Activated CD4-positive, CD25-positive, alpha-beta regulatory T cell (primary cell): ENCODE measurements at regions not wholly inside any gene's neighbourhood (a gene's known extent, or its start where the extent isn't known, plus 50 kb on each side); places are given as distances from the start of the nearest gene placed in this dataset.

ENCODE experiments used
- DNase-seq, 4 experiments: peaks; one replicate each; lab custom pipeline; 2025; lab: John Stamatoyannopoulos, UW

DNA sequence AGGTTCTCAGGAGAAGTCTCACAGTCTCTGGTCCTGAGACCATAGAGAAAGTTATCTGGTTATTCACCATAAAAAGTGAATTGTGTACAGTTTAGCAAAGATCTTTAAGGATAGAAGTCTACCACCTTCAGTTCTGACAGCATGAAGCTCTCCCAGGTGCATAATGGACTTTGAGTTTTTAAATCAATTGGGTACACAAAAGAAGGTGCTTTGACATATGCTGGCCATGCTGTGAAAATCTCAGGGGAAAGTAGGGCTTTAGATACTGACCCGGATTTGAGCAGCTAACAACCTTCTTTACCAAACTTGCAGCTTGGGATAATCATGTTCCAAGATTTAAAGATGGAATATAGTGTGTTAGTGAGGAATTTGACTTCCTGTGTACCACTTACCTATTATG is 264.2 kb downstream of the ZSWIM6 start:
- no peak for DNase-seq

DNA sequence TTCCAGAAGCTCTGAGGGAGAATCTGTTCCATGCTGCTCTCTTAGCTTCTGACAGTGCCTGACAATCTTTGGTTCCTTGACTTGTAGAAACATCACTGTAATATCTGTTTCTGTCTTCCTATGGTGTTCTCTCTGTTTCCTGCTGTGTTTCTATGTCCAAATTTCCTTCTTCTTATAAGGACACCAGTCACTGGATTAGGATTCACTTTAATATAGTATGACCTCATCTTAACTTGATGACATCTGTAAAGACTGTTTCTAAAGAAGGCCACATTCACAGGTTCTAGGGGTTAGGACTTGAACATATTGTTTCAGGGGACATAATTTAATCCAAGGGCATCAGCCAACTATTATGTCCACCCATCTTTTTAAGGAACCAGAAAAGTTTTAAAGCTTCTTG is 265.6 kb downstream of the ZSWIM6 start:
- DNase-seq: no peak

DNA sequence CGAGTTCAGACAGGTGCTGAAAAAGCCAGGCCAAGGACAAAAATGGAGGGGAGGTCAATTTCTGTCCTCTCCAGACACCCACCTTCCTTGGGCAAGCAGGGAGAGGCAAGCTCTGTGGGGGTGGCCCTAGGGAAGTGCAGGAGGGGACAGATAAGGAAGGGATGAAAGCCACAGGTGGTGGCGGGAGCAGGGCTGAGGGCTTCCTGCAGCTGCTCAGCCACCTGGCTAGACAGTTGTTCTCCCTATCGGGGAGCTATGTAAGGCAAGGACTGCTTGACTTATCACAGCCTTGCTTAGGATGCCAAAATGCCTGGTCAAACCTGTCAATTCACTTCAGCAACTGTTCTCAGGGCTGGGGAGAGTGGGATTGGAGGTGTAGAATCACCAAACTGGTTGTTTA is 266.1 kb downstream of the ZSWIM6 start:
- no peak for DNase-seq

DNA sequence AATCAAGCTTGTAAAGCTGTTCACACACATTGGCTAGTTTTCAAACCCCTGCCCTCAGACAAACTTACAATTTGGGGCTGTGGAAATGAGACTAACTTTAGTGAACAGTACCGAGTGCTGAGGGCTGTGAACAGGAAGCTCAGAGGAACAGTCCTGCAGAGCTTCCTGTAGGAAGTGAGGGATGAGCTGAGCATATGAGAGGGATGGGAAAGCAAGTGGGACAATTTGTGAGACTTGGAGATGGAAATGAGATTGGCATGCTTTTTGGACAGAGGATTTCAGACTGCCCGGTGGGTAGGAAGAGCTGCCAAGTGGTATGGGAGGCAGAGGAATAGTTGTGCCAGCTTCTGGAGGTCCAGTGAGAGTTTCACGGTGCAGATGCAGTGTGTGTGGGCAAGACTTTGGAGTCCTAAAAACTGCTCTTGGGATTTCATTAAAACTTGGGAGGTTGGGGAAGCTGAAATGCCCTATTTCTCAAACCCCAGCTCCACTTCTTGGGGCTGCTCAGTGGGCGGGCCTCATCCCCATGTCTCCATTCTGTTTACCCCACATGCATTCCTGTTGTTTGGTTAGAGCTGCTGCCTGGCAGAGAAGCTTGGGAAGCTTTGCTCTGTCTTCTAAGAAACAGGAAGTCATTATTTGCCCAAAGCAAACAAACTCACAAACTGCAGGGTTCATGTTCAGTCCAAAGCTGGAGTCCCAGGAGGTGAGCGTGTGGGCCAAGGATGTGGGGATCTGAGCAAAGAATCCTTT is 267.5 kb downstream of the ZSWIM6 start:
- no peak for DNase-seq

DNA sequence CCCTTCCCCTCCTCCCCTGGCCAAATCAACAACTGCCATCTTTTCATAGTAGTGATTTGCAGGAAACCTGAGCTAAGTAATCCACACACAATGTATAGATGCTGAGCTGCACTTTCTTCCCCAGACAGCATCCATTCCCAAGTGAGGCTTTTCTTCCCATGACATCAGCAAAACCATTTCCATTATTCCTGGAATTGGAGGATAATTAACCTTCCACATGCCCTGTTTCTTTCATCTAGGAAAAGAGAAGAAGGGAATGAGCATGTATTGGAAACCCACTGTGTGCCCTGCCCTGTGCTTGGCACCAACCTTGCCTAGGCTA is 268.0 kb downstream of the ZSWIM6 start:
- DNase-seq: no peak

DNA sequence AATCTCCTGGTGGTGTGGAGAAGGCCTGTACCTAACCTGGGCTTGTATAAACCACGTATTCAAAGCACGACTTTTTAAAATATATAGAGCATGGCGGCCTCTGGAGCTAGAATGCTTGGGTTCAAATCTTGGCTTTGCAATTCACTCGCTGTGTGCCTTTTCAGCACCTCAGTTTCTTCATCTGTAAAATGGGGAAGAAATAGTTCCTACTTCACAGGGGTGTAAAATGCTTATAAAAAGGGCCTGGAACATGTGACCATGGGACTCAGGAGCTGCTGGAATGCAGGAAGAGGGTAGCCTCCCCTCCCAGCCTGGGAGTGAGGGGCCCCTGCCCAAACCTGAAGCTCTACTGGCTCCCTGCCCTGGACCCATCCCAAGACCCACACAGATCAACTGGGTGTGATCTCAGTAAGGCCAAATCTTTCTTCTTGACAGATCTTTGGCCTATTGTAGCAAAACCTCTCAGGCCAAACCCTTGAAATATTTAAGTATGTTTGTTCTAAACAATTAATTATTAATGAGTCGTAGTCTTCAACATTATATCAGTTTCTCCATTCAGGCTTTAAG is 269.0 kb downstream of the ZSWIM6 start:
- DNase-seq: no peak

DNA sequence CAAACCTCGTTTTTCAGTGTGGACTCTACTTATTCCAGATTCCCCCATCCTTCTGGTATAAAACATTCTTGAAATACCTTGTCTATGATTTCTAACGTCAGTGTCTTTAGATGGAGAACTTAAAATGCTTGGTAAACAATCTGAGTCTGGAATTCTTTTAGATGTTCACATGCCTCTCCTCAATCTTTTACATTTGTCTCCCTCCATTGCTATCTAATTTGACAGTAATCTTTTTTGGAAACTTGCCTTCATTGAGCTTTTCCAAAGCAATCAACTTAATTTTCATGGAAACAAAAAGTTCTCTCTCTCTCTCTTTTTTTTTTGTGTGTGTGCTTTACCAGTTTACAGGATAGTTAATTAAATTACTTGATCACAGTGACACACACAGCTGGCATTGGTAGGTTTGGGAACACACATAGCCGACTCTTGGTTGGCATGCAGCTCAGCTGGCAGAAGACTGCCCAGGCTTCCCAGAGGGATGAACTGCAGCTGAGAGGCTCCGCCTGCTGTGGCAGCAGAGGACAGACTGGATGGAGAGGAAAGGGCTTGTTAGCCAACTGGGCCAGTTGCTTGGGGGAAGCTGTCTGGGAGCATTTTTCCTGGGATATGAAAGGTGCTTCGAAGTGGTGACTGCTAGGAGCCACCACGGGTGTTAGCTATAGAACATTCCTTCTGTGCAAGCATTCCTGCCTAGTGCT is 271.3 kb downstream of the ZSWIM6 start:
- no peak for DNase-seq

DNA sequence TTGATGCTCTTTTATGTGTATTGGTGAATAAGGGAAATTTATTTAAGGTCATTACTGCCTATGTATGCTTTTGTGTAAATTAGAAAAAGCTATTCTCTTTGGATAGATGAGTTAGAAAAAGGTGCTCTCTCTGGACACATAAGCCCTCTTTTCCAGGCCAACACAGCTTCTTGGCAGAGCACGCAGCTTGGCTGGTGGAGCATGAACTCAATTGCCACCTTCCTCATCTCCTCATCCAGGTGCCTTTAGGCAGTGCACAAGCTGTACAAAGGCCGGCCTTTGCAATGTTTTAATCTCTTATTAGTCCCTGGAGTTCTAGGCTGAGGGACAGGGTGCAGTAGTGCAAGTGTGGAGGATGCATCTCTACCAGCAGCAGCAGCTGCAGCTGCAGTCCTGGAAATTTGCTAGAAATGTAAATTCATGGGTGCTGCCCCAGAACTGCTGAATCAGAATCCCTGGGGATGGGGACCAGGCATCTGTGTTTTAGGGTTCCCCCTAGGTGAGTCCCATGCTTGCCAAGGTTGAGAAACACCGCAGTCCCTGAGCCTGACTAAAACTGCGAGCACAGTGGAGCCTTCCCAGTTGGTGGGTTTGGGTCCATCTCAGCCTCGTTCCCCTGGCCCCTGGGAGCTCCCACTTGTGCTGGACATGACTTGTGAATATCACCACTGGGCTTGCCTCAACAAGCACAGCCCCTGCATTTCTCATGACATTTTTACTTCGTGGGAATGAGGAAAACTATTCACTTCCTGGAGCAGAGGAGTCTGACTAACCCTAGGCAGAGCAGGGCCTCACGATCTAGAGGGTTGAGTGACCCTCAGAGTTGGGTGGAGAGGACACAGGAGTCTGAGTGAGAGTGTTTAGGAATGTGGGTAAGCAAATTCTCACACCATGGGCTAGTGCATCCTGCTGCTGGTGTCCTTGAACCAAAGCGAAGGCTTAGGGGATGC is 272.3 kb downstream of the ZSWIM6 start:
- DNase-seq: no peak

DNA sequence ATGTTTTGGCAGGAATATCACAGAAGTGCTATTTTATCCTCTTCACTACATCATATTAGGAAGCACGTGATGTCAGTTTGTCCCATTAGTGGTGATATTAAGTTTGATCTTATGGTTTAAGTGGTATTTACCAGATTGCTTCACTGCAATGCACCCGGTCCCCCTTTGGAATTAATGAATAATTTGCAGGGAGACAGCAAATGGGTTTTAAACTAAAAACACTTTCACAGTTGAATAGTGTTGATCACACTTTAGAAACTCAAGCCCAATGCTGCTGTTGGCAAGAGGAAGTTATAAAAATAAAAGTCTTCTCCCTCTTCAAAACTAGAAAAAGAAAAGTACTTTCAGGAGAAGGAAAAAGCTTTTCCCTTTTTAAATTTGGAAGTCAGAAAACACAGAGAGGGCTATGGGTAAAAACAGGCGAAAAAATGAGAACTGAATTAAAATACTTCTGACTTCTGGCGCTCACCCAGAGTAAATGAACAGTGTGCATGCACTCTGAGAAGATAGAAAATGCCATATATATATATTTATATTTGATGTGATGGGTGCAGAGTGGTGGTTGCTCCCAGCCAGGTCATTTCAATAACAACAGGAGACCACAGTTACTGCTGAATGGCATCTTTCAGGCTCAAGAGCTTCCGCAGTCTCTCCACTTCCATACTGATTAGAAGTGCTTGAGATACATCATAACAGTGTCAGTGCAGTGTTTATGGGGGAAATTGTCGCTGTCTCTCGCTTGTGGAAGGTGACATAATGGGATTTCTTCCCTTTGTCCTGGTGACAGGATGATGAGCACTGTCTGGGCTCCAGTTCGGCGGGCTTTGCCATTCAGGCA is 278.0 kb downstream of the ZSWIM6 start:
- DNase-seq: no peak

DNA sequence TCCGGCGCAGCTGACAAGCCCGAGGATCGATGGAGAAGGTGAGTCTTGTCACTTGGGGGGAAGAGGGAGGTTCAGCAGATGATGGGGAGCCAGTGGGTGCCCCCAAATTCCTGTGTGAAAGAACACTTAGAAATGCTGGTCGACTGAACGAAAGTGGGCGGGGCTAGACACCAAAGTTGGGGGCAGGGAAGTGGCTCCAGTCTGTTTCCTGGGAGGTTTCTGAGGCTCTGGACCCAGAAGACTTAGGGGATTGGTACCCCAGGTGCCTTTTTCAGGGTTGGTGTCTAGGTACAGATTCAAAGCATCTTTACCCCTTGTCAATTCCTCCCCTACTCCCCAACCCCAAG is 278.6 kb downstream of the ZSWIM6 start:
- no peak for DNase-seq

DNA sequence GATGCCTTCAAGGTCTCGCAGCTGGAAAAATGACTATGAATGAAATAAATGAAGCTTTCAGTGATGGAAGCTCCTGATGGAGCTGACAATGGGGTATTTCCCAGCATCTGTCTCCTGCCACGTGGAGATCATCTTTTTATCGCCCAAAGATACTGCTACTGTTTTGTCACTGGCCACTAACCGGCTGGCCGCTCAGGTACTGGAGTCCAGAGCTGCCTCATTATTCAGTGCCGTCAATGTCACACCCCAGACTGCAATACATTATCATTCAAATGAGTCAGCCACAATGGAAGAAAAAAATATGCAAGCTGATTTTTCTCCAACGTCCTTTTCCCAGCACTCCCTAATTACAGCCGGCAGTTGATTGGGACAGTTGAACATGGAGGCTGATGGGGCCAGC is 280.4 kb downstream of the ZSWIM6 start:
- no peak for DNase-seq

DNA sequence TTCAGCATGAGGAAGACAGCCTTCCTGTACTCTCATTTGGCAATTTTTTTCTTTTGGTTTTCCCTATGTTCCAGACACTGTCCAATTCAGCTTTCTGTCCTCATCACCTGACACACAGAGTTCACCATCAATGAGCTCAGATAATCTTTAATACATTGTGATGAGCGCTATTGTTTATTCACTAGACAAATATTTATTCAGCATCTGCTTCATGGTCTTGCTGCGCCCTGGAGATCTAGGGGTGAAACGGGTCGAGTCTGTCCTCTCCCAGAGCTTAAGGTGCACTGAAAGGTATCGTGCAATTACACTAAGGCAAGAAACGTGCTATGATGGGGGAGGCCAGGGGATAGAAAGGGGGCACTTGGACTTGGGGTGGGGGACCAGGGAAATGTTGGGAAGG is 281.6 kb downstream of the ZSWIM6 start:
- DNase-seq: no peak

DNA sequence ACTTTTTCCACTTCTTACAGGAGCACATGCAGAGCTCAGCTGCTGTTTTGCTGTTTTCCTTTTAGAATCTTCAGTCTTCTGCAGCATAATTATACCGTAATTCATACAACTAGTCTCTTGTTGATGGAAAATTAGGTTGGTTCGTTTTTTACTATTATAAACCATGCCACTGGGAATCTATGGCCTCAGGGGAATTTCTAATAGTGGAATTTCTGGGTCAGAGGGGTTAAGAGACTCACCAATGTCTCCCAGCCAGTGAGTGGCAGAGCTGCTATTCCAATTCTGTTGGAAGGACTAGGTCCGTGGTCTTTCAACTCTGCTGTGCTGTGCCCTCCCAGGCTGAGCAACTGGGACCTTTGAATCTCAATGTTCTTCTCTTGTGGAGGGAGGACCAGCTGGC is 282.5 kb downstream of the ZSWIM6 start:
- no peak for DNase-seq

DNA sequence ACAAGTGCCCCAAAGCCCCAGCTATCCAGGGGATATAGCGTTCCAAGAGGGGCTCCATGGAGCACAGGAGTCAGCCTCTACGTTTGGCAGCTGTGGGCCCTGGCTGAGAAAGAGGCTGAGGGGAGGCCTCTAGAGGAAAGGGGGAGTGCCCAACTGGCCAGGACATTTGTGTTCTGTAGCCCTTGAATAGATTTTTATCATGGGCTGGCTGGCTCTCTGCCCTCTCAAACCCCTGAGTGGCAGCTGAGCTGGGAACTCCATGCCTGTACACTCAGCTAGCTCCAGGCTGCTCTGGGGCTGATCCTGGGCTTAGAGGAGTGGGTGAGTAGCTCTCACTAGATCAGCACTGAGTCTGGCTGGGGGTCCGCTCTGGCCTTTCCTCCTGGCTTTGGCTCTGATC is 285.0 kb downstream of the ZSWIM6 start:
- no peak for DNase-seq

DNA sequence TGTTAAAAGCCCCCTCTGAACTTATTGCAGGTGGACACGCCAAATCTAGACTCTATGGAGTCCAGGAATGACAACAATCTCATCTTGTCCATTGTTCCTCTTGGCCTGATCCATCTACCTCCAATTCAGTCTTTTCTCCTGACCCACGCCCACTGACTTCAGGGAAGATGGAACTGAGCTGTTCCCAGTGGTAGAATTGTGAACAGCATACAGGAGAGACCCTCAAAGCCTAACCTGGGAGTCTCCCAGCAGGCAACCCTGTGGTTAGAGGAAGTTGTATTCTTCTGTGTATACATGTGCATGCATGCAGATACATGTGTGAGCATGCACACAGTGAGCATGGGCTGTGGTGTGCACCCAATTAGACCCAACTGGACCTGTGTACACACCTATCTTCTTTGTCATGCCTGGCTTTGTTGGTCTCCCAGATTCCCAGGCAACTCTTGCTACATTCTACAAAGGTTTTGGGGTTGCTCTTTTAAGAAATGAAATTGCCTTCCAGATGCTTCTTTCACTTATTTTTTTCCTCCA is 286.0 kb downstream of the ZSWIM6 start:
- DNase-seq: no peak

DNA sequence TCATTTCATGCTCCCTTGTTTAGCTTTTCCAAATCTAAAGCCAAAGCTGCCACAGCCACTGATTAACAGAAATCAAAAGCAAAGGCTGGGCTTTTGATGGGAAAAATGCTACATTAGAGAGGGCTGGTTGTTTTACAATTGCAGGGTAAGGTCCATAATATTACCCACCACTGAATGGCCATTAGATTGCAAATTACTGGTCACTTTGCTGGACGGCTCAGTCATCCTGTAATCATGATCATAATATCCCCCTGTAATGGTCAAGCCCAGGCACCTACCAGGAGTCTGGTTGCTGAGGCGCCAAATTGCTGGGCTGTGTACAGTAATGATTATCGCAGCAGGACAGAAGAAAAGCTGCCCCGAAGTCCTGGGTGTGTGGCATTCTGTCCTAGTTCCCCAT is 286.5 kb downstream of the ZSWIM6 start:
- no peak for DNase-seq

DNA sequence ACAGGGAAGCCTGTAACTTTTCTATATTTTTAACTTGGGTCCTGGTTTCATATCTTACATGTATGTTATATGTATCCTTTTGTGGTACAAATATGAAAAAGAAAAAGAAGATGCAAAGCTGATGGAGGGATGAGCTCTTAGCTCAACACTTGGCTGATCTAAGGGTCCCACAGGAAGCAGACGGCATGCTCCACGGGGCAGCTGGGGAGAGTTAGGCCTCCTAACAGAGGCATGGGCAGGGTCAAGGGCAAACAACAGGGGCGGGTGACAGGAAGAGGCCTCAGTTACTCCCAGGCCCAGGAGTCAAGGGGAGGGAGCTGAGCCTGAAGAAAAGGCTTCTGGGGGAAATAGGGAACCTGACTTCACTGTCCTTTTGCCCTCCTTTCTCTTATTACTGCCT is 287.2 kb downstream of the ZSWIM6 start:
- no peak for DNase-seq

DNA sequence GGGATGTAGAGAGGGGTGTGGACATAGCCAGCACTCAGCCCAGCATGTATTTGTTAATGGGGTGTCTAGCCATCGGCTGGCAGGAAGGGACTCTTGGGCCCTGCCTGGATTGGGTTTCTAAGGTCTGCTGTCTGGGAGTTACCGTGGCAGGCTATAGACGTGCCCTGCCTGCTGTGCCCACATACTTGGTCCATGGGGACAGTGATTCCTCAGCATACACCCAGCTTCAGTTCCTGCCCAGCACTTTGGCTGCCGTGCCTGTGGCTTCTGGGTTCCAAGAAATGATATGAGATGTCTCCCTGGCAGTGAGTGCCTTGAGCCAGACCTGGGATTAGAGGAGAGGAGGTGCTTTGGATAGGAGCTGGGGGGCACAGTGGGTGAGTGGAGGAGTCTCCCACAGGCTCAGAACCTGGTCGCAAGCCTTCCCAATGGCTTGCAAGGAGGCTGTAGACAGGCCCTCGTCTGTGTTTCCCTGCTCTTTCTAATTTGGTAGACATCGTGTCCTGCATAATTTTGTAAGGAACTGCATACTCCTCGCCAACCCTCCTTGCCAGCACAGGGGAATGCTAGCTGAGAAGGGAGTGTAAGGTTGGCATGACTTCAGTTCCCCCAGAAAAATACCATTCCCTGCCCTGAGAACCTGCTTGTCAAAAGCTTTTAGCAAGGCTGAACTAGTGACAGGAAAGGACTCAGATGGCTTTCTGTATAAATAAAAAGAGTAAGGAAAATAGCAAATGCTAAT is 287.9 kb downstream of the ZSWIM6 start:
- DNase-seq: no peak

DNA sequence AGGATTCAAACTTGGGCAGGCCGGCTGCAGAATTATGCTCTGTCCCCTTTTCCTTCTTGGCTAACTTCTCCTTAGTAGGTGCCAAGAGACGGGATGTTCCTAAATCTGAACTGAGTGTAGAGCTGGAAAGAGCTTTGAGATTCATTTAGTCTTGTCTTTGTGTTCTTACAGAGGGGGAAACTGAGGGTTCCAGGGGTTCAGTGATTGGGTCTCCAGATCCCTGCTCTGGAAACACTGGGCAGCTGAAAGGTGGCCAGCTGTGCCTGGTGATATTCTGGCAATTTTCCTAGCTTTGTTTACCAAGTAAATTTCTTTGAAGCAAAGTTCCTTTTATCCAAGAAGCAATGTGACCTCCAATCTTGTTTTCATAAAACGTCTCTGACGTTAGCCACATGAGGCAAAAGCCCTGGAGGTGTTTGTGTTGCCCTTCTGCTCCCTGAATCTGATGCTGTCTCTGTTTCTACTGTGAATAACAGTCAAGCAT is 288.7 kb downstream of the ZSWIM6 start:
- DNase-seq: no peak

DNA sequence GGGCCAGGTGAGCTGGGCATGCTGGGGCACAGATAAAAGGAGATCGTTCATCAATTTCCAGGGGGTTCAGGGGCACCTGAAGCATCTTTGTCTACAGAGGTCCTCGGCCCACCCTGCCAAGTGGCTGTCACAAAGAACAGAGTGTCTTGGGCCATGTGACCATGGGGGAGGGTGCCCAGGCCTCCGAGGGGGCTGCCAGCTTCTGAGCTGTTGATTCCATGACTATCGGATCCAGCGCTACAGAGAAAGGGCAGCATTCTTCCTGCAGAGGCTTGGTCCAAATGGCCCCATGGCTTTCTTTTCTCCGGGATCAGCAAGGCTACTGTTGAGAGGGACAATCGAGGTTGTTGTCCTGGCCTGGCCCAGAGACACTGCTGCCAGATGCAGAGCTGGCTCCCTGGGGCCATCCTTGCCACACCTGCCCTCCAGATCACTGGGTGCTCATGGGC is 289.2 kb downstream of the ZSWIM6 start:
- no peak for DNase-seq

DNA sequence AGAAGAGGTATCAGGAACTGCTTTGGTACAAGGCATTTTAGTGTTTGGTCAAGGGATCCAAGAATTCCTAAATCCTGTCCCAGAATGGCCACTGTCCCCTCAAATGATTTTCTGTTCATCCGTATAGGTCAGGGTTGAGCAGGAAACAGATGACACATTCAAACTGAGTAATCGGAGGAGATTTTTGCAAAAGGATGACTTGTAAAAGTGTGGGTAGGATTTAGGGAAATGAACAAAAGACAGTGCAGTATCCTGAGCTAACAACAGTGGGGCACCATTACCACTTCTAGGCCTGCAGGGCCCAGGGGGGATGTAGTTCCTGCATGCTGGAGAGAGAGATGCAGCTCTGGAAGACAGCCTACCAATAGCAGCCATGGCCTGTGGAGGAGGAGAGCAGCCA is 290.1 kb downstream of the ZSWIM6 start:
- DNase-seq: no peak
